ENCODE measurements at regions not wholly inside any gene's neighbourhood (a gene's known extent, or its start where the extent isn't known, plus 50 kb on each side); places are given as distances from the start of the nearest gene placed in this dataset.

DNA sequence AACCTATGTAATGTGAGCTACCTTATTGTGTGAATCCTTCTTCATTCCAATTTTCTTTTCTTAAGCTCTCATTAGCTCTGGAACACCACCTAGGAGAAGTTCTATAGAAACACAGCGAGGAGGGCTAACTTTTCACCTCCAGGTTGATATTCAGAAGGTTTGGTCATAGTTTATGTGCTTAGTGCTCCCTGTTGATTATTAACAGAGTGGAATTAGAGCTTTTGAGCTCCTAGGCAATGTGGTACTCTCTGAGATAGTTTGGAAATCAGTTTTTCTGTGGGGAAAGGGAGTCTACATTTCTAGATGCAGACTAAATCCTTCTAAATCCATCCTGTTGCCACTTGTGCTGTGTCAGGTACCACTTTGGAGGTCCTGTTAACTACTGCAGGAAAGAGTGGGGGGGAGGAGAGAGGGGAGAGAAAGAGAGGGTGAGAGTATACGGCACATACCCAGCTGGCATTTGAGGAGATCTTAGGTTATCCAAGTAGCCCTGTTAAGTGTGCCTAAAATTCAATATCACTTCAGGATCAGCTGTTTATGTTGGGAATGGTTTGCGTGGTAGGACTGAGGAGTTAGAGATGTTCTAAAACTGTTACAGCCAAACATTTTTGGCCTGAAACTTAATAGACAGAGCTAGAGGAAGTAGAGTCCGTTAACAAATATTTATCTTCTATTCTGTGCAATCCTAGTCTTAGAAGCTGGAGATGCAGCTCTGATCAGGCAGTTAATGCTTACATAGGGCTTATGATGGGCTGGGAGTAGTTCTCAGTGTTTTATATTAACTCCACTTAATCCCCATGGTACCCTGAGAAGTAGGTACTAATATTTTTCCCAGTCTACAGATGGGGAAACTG, 117.5 kb upstream of the PROK2 start:
- no peak for DNase-seq (ENCODE audit: low read depth)

DNA sequence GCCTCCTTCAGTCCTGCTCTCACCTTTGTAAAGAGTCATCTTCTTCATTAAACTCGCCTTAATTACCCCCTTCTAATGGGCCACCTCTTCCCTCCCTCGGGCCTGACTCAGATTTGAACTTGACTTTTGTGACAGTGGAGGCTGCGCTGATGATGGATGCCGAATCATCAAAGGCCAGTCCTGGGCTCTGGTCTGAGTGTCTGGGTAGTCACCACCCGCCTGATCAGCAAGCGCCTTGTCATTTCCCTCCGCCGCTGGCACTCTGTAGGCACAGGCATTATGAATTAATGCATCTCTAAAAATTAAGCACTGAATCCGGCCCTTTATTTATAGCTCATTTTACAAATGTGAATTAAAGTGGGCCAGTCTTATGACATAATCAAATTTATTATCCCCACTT, 116.7 kb upstream of the PROK2 start:
- no peak for DNase-seq (ENCODE audit: low read depth)

DNA sequence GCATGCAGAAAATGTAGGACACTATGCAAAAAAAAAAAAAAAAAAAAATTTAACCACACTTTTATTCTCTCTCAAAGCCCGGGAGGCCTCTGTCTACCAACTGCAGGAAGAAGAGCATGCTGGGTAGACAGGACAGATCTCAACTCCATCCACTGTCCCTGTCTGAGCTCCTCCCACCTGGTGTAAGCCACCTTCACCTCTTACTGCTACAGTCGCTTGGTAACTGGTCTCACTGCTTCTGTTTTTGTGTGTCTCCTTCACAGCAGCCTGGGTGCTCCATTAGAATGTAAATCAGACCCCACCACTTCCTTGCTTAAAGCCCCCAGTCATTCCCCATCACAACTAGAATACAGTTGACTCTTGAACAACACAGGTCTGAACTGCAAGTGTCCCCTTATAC, 115.1 kb upstream of the PROK2 start:
- no peak for DNase-seq (ENCODE audit: low read depth)

DNA sequence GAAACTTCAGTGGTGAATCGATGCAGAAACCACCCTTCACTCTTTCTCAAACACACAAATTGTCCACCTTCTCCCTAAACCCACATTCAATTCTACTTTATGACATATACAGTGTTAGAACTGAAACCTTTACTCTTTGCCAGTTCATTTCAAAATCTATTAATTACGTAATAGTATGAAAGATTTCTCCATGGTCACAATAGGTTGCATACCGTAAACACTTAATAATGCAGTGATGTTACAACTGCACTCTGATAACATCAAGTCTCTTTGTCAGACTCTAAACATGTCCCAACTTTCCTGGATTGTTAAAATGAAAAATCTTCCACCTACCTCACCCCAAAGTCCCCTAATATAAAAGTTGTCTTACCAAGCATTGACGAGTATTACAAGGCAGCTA, 111.8 kb upstream of the PROK2 start:
- DNase-seq (ENCODE audit: low read depth), result no peak

DNA sequence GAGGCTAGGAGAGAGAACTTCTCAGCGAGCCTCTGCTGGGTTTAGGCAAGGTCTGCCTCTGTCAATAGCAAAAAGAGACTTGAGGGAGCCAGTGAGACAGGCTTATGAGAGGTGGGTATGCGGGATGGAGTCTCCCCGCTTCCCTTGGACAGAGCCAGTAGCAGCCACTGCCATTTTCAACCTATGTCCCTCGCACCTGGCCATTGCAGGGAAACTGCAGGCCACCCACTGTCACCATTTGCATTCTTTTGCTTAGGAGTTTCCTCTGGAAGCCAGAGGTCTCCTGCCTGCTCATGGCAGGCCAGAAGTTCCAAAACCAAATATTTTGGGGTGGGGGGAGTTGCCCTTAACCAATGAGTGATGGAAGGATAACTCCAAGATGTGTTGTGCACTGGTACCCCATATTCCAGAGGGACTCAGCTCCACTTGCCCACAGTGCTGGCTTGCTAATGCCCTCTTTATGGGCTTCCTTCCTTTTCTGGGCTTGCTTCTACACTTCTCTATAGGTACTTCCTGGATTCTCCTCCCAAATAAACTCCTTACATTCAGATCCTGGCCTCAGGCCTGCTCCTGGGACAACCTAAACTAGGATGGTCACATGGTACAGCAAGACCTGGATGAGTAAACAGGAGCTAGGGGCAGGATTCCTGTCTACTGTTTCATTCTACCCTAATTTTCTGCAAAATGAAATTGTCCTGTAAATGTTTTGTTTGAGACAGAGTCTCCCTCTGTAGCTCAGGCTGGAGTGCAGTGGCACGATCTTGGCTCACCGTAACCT, 108.9 kb upstream of the PROK2 start:
- DNase-seq (ENCODE audit: low read depth), result no peak

DNA sequence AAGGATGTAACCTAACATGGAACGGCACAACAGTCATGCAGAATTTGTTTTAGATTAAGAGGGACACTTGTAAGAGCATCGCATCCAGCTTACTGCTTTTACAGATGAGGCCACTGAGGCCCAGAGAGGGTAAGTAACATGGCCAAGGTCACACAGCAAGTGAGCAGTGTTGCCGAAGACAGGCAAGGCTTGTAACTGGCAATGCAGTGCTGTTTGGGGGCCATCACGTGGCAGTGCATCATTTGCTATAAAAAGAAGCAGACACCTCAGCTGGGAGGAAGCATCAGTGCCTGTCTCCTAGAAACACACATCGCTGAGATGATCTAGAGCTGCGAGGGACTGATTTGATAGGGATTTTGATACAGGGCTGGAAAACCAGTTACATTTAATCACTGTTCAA, 108.2 kb upstream of the PROK2 start:
- no peak for DNase-seq (ENCODE audit: low read depth)

DNA sequence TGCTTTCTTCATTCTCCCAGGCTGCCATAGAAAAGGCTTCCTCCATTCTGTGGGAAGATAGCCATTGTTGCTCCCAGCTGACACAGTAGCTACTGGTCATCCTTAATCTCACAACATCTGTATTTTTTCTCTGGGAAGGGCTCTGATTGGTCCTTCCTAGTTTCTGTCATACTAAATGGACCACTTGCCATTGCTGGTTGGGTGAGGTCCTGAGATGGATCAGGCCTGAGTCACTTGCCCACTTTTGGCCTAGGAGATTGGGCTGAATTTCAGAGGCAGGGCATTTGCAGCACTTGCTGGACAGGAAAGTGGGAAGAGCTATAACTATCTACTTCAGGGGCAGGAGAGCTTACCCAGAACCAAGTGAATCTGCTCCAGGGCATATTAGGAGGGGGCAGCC, 106.5 kb upstream of the PROK2 start:
- DNase-seq (ENCODE audit: low read depth), result peak; percentile 21

DNA sequence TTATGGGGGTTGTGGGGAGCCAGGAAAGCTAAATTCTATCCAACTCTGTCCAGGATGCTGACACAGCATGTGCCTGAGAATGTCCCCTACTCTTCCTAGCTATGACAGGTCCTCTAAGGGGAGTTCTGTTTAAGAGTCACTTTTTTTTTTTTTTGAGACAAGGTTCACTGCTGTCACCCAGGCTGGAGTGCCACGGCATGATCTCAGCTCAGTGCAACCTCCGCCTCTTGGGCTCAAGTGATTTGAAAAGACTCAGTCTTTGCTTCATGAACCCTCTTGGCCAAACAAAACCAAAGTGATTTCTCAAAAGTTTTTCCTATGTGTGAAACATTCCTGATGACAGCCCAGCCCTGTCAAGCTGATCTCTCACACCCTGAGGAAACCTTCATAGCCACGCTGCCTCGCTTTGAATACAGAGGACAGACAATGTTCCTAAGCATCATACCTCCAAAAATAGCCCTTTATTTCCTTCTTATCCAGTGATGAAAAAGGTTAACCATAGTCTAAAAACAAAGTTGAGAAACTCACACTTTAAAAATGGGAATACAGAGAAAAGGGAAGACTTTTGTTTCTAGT, 105.5 kb upstream of the PROK2 start:
- no peak for DNase-seq (ENCODE audit: low read depth)

DNA sequence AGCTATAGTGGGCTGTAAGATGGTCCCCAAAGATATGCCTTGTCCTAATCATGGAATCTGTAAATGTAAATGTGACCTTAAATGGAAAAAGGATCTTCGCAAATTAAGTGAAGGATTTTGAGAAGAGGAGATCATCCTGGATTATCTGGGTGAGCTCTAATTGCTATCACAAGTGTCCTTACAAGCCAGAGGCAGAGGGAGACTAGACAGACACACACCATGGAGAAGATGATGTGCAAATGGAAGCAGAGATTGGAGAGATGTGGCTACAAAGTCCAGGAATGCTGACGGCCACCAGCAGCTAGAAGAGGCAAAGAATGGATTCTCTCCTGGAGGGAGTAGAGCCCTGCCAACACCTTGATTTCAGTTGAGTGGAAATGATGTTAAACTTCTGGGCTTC, 102.3 kb upstream of the PROK2 start:
- no peak for DNase-seq (ENCODE audit: low read depth)

DNA sequence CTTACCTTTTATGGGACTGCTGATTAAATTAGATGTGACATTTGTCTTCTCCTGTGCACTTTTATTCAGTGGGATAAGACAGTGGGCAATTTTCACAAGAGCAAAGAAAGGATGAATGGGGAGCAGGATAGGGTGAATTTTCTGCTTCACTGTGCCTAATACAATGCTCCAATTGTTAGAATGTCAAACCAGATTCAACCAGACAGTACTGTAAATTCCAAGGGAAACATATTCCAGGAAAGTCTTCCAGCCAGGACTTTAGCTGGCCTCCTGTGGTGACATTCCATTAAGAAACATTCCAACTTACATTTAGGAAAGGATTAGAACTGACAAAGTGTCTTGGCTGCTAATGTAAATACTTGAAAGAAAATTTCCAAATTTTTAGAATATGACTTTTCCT, 100.1 kb upstream of the PROK2 start:
- DNase-seq (ENCODE audit: low read depth), result peak; percentile 10

DNA sequence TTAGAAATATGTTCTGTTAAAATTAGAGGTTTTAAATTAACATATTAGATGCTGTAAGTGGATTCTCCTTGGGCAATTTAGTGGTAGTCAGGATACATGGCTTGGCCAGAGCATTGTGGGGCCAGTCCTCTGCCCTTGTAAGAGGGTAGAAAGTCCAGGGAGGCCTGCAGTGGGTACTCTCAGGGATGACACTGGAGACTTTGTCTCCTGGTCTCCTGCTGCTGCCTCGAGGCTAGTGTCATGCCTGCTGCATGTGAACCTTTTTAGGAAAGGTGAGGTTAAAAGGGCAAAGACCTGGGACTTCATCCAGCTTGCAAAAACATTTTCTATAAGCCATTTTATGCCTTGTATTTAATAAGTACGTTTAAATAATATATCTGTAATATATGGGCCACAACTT, 96.8 kb upstream of the PROK2 start:
- DNase-seq (ENCODE audit: low read depth), result no peak

DNA sequence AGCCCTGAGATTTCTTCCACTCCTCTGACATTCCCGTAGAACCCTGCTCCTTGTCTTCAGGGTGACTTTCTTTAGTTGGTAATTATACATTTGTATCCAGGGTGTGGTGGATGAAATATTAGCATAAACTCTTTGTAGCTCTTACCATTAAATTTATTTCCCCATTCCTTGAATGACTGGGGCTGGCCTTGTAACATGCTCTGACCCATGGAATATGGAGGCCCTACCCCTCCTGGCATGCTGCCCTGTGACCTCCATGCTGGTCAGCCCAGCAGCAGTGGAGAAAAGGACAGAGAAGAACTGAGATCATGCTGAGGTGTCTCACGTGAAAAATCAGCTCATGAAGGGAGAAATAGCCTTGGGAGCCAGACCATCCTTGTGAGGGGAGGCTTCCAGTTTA, 96.1 kb upstream of the PROK2 start:
- DNase-seq (ENCODE audit: low read depth), result no peak

DNA sequence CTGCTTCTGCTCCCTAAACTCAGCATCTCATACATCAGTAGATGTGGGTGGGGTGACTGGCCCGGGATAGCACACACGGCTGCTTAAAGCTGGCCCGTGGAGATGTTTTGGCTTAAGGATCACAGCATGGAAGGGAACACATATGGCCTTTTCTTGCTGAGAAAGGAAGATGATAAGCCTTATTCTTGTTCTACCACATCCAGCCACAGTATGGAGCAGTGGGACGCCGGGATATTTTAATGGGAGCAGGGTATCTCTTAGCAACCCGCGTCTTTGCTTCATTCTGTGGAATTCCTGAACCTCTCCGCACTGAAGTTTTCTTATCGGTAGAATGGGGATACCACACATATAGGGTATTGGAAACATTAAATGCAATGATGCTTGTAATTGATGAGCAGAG, 94.1 kb upstream of the PROK2 start:
- no peak for DNase-seq (ENCODE audit: low read depth)

DNA sequence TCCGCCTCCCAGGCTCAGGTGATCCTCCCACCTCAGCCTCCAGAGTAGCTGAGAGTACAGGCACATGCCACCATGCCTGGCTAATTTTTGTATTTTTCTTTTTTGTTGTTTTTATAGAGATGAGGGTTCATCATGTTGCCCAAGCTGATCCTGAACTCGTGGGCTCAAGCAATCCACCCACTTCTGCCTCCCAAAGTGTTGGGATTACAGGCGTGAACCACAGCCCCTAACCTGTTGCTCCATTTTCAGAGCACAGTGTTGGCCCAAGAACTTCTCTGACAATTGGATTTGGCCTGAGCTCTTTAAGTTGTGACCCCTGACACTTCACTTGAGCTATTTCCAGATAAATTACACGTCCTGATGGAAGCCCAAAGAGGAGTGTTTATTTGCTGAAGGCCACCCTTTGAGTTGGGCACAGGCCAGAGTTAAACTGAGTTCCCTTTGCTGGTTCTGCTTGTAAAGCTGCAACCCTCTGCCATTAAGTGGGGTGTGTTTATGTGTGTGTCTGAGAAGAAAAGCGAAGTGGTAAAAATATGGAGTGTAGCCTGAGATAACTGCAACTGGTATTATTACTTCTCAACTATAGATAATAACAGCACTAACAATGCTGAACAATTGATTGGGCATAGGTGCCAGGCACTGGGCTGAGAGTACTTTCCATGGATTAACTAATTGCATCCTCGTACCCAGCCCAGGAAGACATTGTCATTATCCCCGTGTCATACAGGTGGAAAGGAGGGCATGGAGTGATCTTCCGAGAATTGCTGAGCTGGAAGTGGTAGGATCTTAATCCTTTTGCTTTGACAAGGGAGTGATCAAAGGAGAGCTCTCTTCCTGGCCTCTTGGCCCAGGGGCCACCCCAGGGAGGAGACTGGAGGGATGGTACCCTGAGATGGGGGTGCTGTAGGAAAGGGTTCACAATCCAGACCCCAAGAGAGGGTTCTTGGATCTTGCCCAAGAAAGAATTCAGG, 91.5 kb upstream of the PROK2 start:
- no peak for DNase-seq (ENCODE audit: low read depth)

DNA sequence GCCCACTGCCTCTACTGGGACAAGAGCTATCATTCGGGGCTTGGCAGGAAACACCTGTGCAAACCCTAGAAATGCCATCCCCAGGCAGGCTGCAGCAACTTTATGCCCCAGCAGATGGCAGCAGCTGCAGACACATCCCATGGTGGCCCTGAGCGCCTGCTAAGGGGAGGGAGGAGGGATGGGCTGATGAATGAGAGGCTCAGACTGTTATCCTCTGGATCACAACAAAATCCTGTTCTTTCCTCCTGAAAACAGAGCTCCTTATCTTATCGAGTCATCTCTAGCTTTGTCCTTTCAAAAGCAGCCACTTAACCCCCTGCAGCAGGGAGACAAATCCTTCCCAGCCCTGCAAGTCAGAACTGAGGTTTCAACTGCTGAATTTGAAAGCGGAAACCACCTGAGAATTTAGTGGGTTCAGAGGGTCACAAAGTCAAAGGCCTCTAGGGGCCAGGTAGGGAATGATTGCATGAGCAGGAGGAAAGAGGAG, 90.6 kb upstream of the PROK2 start:
- peak; percentile 70 for DNase-seq (ENCODE audit: low read depth)

DNA sequence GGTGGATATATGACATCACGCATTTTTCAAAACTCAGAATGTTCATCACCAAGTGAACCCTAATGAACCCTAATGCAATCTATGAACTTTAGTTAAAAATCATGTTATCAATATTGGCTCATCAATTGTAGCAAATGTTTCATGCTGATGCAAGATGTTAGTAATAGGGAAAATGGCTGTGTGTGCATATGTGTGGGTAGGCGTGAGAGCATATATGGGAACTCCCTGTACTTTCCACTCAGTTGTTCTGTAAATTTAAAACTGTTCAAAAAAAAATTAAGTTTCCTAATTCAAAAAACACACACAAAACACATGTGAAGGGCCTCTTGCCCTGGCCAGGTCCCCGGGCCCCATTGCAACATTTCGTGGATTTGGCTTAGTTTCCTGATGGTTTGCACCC, 89.7 kb upstream of the PROK2 start:
- DNase-seq (ENCODE audit: low read depth), result no peak

DNA sequence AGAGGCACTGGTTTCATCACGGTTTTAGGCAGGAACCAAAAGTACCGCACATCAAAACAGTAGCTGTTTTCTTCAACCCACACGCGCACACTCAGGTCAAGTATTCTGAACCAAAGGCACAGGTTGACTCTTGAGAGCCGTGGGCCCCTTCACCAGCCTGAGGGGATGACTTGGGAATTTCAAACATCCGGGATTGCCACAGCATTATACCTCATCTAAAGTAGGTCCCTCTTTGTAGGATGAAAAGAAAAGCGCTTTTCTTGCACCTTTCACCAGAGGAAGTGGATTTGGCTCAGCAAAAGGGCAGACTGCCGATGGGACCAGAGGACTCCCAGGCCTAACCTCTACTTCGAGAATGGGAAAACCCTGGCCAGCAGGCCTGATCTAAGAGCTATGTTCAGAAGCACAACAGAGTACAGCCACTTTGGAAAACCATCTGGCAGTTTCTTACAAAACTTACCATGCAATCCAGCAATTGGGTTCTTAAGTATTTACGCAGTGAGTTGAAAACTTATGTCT, 88.2 kb upstream of the PROK2 start:
- peak; percentile 28 for DNase-seq (ENCODE audit: low read depth)

DNA sequence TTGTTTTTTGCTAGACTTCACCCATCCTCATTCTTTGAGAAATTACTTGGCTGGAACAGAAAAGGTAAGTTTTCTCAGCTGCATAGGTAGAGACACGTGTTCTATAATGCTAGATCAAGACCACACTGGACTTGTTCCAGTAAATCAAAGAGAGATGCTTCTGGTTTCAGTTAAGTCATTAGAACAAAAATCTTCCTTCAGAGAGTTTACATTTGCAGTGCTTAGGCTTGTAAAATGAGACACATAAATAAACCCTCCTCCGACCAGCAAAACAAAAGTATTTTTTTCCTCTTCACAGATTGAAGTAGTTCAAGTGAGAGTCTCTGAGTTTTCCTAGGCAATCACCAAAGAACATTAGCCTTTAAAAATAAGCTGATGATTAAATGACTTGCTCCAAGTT, 87.3 kb upstream of the PROK2 start:
- no peak for DNase-seq (ENCODE audit: low read depth)

DNA sequence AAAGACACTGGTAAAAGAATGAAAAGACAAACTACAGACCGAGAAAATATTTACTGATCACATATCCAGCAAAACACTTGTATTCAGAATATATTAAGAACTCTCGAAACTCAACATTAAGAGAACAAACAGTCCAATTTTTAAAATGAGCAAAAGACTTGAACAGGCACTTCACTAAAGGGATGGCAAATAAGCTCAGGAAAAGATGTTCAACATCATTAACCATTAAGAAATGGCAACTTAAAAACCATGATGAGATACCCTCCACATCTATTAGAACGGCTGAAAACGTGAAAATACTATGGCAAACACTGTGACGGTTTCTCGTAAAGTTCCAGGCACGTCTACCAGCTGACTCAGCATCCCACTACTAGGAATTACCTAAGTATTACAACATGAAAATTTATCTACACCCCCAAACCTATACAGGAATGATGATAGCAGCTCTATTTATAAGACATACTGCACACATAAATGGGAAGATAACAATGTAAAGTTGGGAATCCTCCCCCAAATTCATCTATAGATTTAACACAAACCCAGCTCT, 86.1 kb upstream of the PROK2 start:
- DNase-seq (ENCODE audit: low read depth), result no peak

DNA sequence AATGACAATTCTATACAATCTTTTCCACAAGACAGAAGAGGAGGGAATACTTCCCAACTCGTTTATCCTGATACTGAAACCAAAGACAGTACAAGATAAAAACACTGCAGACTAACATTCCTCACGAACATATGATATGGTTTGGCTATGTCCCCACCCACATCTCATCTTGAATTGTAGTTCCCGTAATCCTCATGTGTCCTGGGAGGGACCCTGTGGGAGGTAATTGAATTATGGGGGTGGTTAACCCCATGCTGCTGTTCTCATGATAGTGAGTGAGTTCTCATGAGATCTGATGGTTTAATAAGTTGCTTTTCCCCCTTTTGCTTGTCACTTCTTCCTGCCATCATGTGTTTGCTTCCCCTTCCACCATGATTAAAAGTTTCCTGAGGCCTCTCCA, 83.9 kb upstream of the PROK2 start:
- no peak for DNase-seq (ENCODE audit: low read depth)

DNA sequence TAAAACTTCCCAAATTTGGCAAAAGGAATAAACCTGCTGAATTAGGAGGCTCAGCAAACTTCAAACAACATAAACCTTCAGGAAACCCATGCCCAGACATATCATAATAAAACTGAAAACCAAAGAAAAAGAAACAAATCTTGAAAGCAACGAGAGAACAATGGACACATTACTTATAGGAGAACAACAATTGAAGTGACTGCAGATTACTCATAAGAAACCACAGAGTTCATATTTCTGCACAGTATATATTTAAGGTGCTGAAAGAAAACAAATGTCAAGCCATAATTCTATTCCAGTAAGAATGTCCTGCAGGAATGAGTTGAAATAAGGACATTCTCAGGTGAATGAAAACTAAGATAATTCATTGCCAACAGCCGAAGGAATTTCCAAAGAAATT, 80.8 kb upstream of the PROK2 start:
- no peak for DNase-seq (ENCODE audit: low read depth)
